Sigmoid colon (tissue), 6 donors: ENCODE measurements at regions not wholly inside any gene's neighbourhood (a gene's known extent, or its start where the extent isn't known, plus 50 kb on each side); places are given as distances from the start of the nearest gene placed in this dataset.

ENCODE experiments used
- DNase-seq: peaks from one replicate; pipeline ENCODE4 v3.0.0-alpha.2; 2019
- H3K27ac ChIP-seq, 4 donors: fragments of 200-600 bp; sonication (generic); one replicate each; pipeline ENCODE4 v1.5.1; 2016 to 2019; ENCODE audit warnings: mild to moderate bottlenecking in 1 of 4
- H3K27me3 ChIP-seq, 3 donors: fragments of 200-600 bp; sonication (generic); one replicate each; pipeline ENCODE4 v1.5.1; 2019; ENCODE audit warnings: mild to moderate bottlenecking in 1 of 3
- H3K36me3 ChIP-seq, 4 donors: fragments of 200-600 bp; sonication (generic); one replicate each; pipeline ENCODE4 v1.5.1; 2016 to 2019
- H3K4me1 ChIP-seq, 4 donors: fragments of 200-600 bp; sonication (generic); one replicate each; pipeline ENCODE4 v1.5.1; 2017 to 2019
- H3K4me3 ChIP-seq, 4 donors: fragments of 200-600 bp; sonication (generic); one replicate each; pipeline ENCODE4 v1.5.1; 2017 to 2019; ENCODE audit warnings: mild to moderate bottlenecking in 2 of 4, moderate library complexity in 1 of 4
- H3K9me3 ChIP-seq, 4 donors: fragments of 200-600 bp in 3 of 4; sonication (generic) in 3 of 4; one replicate each; pipeline versions ENCODE4 v1.5.1 to v1.6.1; 2013 to 2019
- EP300 ChIP-seq, 4 donors: sonication (generic); formaldehyde crosslinking; IDR thresholded peaks; one replicate each; pipeline ENCODE4 v1.6.1; 2017; ENCODE audit warnings: antibody characterized with exemption in 4 of 4
- POLR2A ChIP-seq, 2 donors: fragments of 450-650 bp; IDR thresholded peaks; one replicate each; pipeline ENCODE4 v1.6.1; 2016; ENCODE audit warnings: antibody characterized with exemption in 2 of 2, mild to moderate bottlenecking in 2 of 2, moderate library complexity in 2 of 2
- POLR2AphosphoS5 ChIP-seq, 4 donors: sonication (generic); formaldehyde crosslinking; IDR thresholded peaks; one replicate each; pipeline ENCODE4 v1.6.1; 2017; ENCODE audit warnings: antibody characterized with exemption in 4 of 4
- WGBS, 2 donors: extraction: QIAGEN DNeasy Blood & Tissue Kit; methylation state at CpG; one replicate each; pipeline ENCODE4 v1.1.7; 2013; 5-methylcytosine and 5-hydroxymethylcytosine counted together
- intact Hi-C: fragments of 100-400 bp; cut with DNase I; formaldehyde crosslinking; loops from one replicate; pipeline ENCODE4 v1.15.1; 2023
- TF ChIP-seq, protein P1 (sequence below), 4 experiments: fragments of 450-650 bp in 3 of 4; fragments of 200-600 bp in 1 of 4; IDR thresholded peaks; one replicate each; pipeline ENCODE4 v1.5.1; 2016 to 2019; ENCODE audit warnings: antibody characterized with exemption in 4 of 4, mild to moderate bottlenecking in 3 of 4, moderate library complexity in 2 of 4
- donor health status: healthy with polysubstance abuse.
- donor health status: healthy.

DNA sequence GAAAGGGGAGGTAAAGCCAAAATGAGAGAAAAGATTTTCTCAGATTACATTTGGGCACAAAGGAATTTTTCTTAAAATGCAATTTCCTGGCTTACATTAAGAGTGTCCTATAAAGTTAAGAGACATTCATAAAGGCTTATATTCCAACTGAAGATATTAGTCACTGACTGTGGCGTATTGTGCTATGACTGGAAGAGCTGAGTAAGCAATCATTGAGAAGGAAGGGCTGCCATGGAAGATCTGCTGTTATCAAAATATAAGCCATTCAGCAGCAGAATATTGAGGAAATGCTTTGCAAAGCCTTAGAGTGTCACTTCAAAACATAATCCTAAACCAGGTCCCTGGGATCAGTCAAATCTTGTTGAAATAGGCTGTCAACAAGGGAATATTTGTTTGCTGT, 593.9 kb downstream of the TUSC7 start:
- no peaks in the 10 kb centered on the region for H3K9me3 ChIP-seq
- intact Hi-C loops = no loop called here
- no peak for DNase-seq
- TF ChIP-seq EP300 (IDR thresholded peaks at IDR 0.05) (no peak), POLR2AphosphoS5 (IDR thresholded peaks at IDR 0.05) (no peak), POLR2A (IDR thresholded peaks at IDR 0.05) (no peak)
- TF ChIP-seq, protein P1, sequence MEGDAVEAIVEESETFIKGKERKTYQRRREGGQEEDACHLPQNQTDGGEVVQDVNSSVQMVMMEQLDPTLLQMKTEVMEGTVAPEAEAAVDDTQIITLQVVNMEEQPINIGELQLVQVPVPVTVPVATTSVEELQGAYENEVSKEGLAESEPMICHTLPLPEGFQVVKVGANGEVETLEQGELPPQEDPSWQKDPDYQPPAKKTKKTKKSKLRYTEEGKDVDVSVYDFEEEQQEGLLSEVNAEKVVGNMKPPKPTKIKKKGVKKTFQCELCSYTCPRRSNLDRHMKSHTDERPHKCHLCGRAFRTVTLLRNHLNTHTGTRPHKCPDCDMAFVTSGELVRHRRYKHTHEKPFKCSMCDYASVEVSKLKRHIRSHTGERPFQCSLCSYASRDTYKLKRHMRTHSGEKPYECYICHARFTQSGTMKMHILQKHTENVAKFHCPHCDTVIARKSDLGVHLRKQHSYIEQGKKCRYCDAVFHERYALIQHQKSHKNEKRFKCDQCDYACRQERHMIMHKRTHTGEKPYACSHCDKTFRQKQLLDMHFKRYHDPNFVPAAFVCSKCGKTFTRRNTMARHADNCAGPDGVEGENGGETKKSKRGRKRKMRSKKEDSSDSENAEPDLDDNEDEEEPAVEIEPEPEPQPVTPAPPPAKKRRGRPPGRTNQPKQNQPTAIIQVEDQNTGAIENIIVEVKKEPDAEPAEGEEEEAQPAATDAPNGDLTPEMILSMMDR (IDR thresholded peaks at IDR 0.05) = no peak
- WGBS, 2 donors = 49 to 55% methylated on average over 1 of the region's 1 CpG
- no peak overlapping the region for H3K27ac ChIP-seq
- H3K4me3 ChIP-seq = no peak overlapping the region
- H3K27me3 ChIP-seq = no peaks in the 10 kb centered on the region
- no peaks in the 10 kb centered on the region for H3K36me3 ChIP-seq
- no peaks in the 10 kb centered on the region for H3K4me1 ChIP-seq

DNA sequence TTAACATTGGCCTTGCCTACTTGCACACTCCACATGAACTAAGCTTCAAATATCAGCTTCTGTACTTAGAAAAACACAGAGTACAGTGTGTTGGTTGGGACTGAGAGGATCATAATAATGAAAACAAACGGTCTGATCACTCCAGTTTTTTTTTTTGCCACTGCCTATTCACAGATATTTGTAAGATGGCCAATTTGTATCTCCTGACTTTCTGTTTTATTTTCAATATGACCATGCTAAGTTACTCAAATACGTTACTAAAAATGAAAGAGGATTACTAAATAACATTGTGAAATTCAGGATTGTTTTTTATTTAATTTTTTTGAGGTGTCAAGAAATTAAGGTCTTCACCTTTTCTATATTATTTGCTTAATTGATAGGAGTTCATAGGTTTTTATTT, 595.1 kb downstream of the TUSC7 start:
- Histone ChIP-seq H3K4me3 (no peak overlapping the region), H3K27ac (no peak overlapping the region), H3K27me3 (no peaks in the 10 kb centered on the region), H3K36me3 (no peaks in the 10 kb centered on the region), H3K9me3 (no peaks in the 10 kb centered on the region), H3K4me1 (no peaks in the 10 kb centered on the region)
- intact Hi-C loops = no loop called here
- no peak for DNase-seq
- WGBS, 2 donors = 43 to 63% methylated on average over 2 of the region's 2 CpGs
- TF ChIP-seq, protein P1 (IDR thresholded peaks at IDR 0.05) = no peak
- TF ChIP-seq EP300 (IDR thresholded peaks at IDR 0.05) (no peak), POLR2AphosphoS5 (IDR thresholded peaks at IDR 0.05) (no peak), POLR2A (IDR thresholded peaks at IDR 0.05) (no peak)

DNA sequence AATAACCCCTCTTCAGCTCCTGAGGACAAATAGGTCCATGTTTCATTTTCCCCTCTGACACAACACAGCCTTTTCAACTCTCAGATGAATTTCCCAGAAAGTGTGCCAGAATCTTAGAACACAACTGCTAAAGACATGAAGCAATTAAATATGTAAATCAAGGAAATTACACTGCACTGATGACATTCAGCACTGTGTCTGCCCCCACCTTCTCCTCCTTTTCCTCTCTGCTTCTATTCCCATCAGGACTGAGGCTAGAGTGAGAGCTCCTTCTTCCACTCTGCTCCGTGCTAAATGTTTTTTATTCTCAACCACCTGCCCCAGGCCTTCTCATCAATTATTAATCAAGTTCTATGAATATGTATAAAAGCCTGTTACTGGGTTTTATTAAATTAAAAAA, 596.1 kb downstream of the TUSC7 start:
- intact Hi-C loops = no loop called here
- TF ChIP-seq, protein P1 (IDR thresholded peaks at IDR 0.05) = no peak
- TF ChIP-seq POLR2AphosphoS5 (IDR thresholded peaks at IDR 0.05) = no peak
- no peak for TF ChIP-seq EP300 (IDR thresholded peaks at IDR 0.05)
- no peak for TF ChIP-seq POLR2A (IDR thresholded peaks at IDR 0.05)

DNA sequence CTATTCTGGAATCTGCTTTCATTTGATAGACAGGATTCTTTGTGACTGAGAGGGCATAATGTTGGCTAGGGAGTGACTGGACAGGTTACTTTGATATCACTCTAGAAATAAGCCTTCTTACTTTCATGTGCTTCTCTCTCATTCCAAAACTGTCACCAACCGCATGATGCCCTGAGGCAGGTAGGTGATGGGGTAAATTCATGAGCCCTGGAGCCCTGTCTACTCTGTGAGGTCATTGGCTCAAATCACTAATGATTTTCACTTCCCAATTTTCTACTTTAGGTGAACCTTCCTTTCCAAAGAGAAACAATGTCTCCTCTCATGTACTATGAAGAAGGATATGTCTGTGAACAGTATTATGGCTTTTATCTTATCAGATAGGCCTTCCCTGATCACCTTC, 596.7 kb downstream of the TUSC7 start:
- 86 to 92% methylated on average over 1 of the region's 1 CpG for WGBS, 2 donors
- no peaks in the 10 kb centered on the region for H3K36me3 ChIP-seq
- no peak overlapping the region for H3K27ac ChIP-seq
- DNase-seq = no peak
- TF ChIP-seq EP300 (IDR thresholded peaks at IDR 0.05) (no peak), POLR2A (IDR thresholded peaks at IDR 0.05) (no peak), POLR2AphosphoS5 (IDR thresholded peaks at IDR 0.05) (no peak)
- TF ChIP-seq, protein P1 (IDR thresholded peaks at IDR 0.05) = no peak
- H3K4me1 ChIP-seq = no peaks in the 10 kb centered on the region
- no peak overlapping the region for H3K4me3 ChIP-seq
- H3K9me3 ChIP-seq = no peaks in the 10 kb centered on the region
- intact Hi-C loops = no loop called here
- H3K27me3 ChIP-seq = no peaks in the 10 kb centered on the region

More for the DNA sequence above, 596.1 kb downstream of the TUSC7 start:
- Histone ChIP-seq H3K27ac (no peak overlapping the region), H3K4me3 (no peak overlapping the region), H3K36me3 (no peaks in the 10 kb centered on the region), H3K4me1 (no peaks in the 10 kb centered on the region), H3K27me3 (no peaks in the 10 kb centered on the region), H3K9me3 (no peaks in the 10 kb centered on the region)
- DNase-seq = no peak
- 86% methylated on average over 1 of the region's 1 CpG for WGBS, 2 donors

DNA sequence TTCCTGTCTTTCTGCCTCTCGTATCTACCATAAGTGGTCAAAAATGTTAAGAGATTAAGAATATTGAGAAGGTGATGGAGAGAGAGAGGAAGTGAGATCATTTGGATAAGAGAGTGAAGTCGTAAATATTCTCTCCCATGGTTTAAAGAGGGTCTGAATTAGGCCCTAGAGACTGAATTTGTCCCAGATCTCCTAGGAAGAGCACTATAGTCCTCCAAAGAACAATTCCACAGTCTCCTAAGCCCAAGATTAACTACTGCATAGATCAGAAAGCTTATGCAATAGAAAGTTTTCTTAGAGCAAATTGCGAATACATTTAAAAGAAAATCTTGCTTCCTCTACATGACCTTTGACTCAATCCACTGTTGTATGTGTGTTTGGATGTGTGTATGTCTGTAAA, 598.8 kb downstream of the TUSC7 start:
- Histone ChIP-seq H3K9me3 (no peaks in the 10 kb centered on the region), H3K4me3 (no peak overlapping the region), H3K36me3 (no peaks in the 10 kb centered on the region), H3K27me3 (no peaks in the 10 kb centered on the region), H3K27ac (no peak overlapping the region), H3K4me1 (no peaks in the 10 kb centered on the region)
- no peak for DNase-seq
- 78 to 86% methylated on average over 3 of the region's 3 CpGs for WGBS, 2 donors
- intact Hi-C loops = no loop called here
- TF ChIP-seq POLR2AphosphoS5 (IDR thresholded peaks at IDR 0.05) (no peak), EP300 (IDR thresholded peaks at IDR 0.05) (no peak), POLR2A (IDR thresholded peaks at IDR 0.05) (no peak)
- TF ChIP-seq, protein P1 (IDR thresholded peaks at IDR 0.05) = no peak
